HCT116 (cell line): ENCODE measurements at regions not wholly inside any gene's neighbourhood (a gene's known extent, or its start where the extent isn't known, plus 50 kb on each side); places are given as distances from the start of the nearest gene placed in this dataset.

Source experiments
- ATAC-seq: fragments of 200-7000 bp; cut with Tn5 transposase; 2 replicates; pipeline ENCODE4 v1.9.1; 2020; ENCODE audit warnings: mild to moderate bottlenecking, moderate library complexity
- BruUV-seq: library from RNA; stranded (reverse); fragments of 400-500 nt; replicated peaks from 2 replicates; lab custom pipeline; 2021; lab: Mats Ljungman, UMichigan
- CTCF ChIA-PET: fragments of 300-600 bp; sonication (Branson Sonifier 250); formaldehyde crosslinking; loops from one replicate; lab custom pipeline; 2021; ENCODE audit warnings: antibody characterized with exemption; lab: Charles Lee
- POLR2A ChIA-PET: fragments of 300-600, 350-600 bp; sonication (Branson Sonifier 250); formaldehyde crosslinking; loops from one replicate; lab custom pipeline; 2021; ENCODE audit warnings: antibody characterized with exemption; lab: Charles Lee
- RAD21 ChIA-PET, 2 experiments: fragments of 300-600 bp; sonication (Branson Sonifier 250); formaldehyde crosslinking; loops; one replicate each; lab custom pipeline; 2023; ENCODE audit warnings: low total read pairs in 2 of 2; ENCODE audit not compliant: uncharacterized antibody in 2 of 2, unreplicated experiment in 2 of 2, low non-redundant PET in 1 of 2; lab: Charles Lee
- DNase-seq: peaks from one replicate; pipeline ENCODE4 v3.0.0-alpha.2; 2010; ENCODE audit warnings: low read depth, low spot score
- H2AFZ ChIP-seq: fragments of 200-600 bp; shearing (Covaris generic), sonication (generic); 2 replicates; pipeline ENCODE4 v1.6.1; 2017; ENCODE audit warnings: low read depth, mixed run types, mixed read lengths, antibody characterized with exemption, low read length; ENCODE audit not compliant: poor library complexity, severe bottlenecking
- H3K27ac ChIP-seq: 2 replicates; pipeline ENCODE4 v1.5.1; 2012; ENCODE audit warnings: low read depth, low read length
- H3K27me3 ChIP-seq: fragments of 200-600 bp; sonication (generic); 2 replicates; pipeline ENCODE4 v1.6.1; 2016; ENCODE audit warnings: mixed run types, low read length, mixed read lengths; ENCODE audit not compliant: insufficient read depth
- H3K36me3 ChIP-seq, 2 experiments: fragments of 200-500 bp in 1 of 2; fragments of 200-600 bp in 1 of 2; sonication (Bioruptor generic) in 1 of 2; sonication (generic) in 1 of 2; 2 replicates each; pipeline versions ENCODE4 v1.5.1 to v1.6.1; 2014 to 2016; ENCODE audit warnings: low read length in 2 of 2, inconsistent platforms in 1 of 2, mixed read lengths in 1 of 2, mixed run types in 1 of 2; ENCODE audit not compliant: insufficient read depth in 2 of 2, control insufficient read depth in 1 of 2
- H3K4me1 ChIP-seq, 2 experiments: fragments of 200-600 bp in 1 of 2; sonication (generic) in 1 of 2; 2 replicates each; pipeline versions ENCODE4 v1.5.1 to v1.6.1; 2012 to 2017; ENCODE audit warnings: low read length in 2 of 2, inconsistent platforms in 1 of 2, mild to moderate bottlenecking in 1 of 2, mixed read lengths in 1 of 2, mixed run types in 1 of 2, moderate library complexity in 1 of 2; ENCODE audit not compliant: insufficient read depth in 2 of 2, control insufficient read depth in 1 of 2
- H3K4me2 ChIP-seq: fragments of 200-600 bp; sonication (generic); 2 replicates; pipeline ENCODE4 v1.6.1; 2017; ENCODE audit warnings: mixed run types, low read length, mixed read lengths
- H3K4me3 ChIP-seq, 2 experiments: fragments of 200-600 bp in 1 of 2; sonication (generic) in 1 of 2; replicated peaks in 1 of 2; 2 replicates each; pipeline ENCODE4 v1.5.1; 2011 to 2016; ENCODE audit warnings: low read length in 2 of 2, control low read depth in 1 of 2, low read depth in 1 of 2, mild to moderate bottlenecking in 1 of 2, mixed read lengths in 1 of 2, mixed run types in 1 of 2
- H3K79me2 ChIP-seq: fragments of 200-600 bp; sonication (generic); 2 replicates; pipeline ENCODE4 v1.6.1; 2017; ENCODE audit warnings: mild to moderate bottlenecking, mixed run types, low read length, moderate library complexity, mixed read lengths; ENCODE audit not compliant: insufficient read depth
- H3K9ac ChIP-seq: fragments of 200-600 bp; sonication (generic); 2 replicates; pipeline ENCODE4 v1.6.1; 2016; ENCODE audit warnings: low read length, mixed read lengths
- H3K9me2 ChIP-seq: fragments of 200-600 bp; sonication (generic), shearing (Covaris generic); 2 replicates; pipeline ENCODE4 v1.6.1; 2017; ENCODE audit warnings: mixed run types, mild to moderate bottlenecking, moderate library complexity; ENCODE audit not compliant: insufficient read depth
- H3K9me3 ChIP-seq, 2 experiments: fragments of 200-500 bp in 1 of 2; fragments of 200-600 bp in 1 of 2; sonication (Bioruptor generic) in 1 of 2; sonication (generic) in 1 of 2; 2 replicates each; pipeline ENCODE4 v1.6.1; 2014 to 2017; ENCODE audit warnings: low read length in 2 of 2, mixed read lengths in 2 of 2, inconsistent platforms in 1 of 2, low read depth in 1 of 2, mild to moderate bottlenecking in 1 of 2, mixed run types in 1 of 2, moderate library complexity in 1 of 2; ENCODE audit not compliant: control insufficient read depth in 1 of 2, insufficient read depth in 1 of 2
- H4K20me1 ChIP-seq: fragments of 200-600 bp; sonication (generic), shearing (Covaris generic); 2 replicates; pipeline ENCODE4 v1.6.1; 2017; ENCODE audit warnings: mixed run types, mild to moderate bottlenecking, moderate library complexity; ENCODE audit not compliant: insufficient read depth
- EGR1 ChIP-seq: IDR thresholded peaks from 2 replicates; pipeline ENCODE4 v1.6.1; 2012; ENCODE audit warnings: low read depth
- EZH2 ChIP-seq: fragments of 200-600 bp; sonication (generic); IDR thresholded peaks from 2 replicates; pipeline ENCODE4 v1.6.1; 2017; ENCODE audit warnings: antibody characterized with exemption, mixed run types
- EZH2phosphoT487 ChIP-seq: fragments of 200-600 bp; IDR thresholded peaks from 2 replicates; pipeline ENCODE4 v1.6.1; 2018; ENCODE audit warnings: antibody characterized with exemption, borderline replicate concordance
- FOSL1 ChIP-seq: IDR thresholded peaks from 2 replicates; pipeline ENCODE4 v1.6.1; 2012; ENCODE audit warnings: low read depth
- JUND ChIP-seq: IDR thresholded peaks from 2 replicates; pipeline ENCODE4 v1.6.1; 2012
- POLR2AphosphoS5 ChIP-seq: IDR thresholded peaks from 2 replicates; pipeline ENCODE4 v1.6.1; 2011; ENCODE audit warnings: mild to moderate bottlenecking, low read depth, low read length, moderate library complexity
- SIN3A ChIP-seq: IDR thresholded peaks from 2 replicates; pipeline ENCODE4 v1.6.1; 2012; ENCODE audit warnings: low read depth
- SP1 ChIP-seq: IDR thresholded peaks from 2 replicates; pipeline ENCODE4 v1.6.1; 2012; ENCODE audit warnings: low read depth
- SRF ChIP-seq: IDR thresholded peaks from 2 replicates; pipeline ENCODE4 v1.6.1; 2012; ENCODE audit warnings: low read depth
- ZNF274 ChIP-seq: fragments of 200-500 bp; sonication (Bioruptor generic); IDR thresholded peaks from 2 replicates; pipeline ENCODE4 v1.6.1; 2014; ENCODE audit warnings: mild to moderate bottlenecking, low read depth, low read length, inconsistent platforms
- intact Hi-C: fragments of 100-400 bp; cut with micrococcal nuclease; formaldehyde crosslinking; loops from 2 replicates; pipeline ENCODE4 v1.10.0; 2022
- TF ChIP-seq, protein P1 (sequence below): IDR thresholded peaks from 2 replicates; pipeline ENCODE4 v1.6.1; 2012

DNA sequence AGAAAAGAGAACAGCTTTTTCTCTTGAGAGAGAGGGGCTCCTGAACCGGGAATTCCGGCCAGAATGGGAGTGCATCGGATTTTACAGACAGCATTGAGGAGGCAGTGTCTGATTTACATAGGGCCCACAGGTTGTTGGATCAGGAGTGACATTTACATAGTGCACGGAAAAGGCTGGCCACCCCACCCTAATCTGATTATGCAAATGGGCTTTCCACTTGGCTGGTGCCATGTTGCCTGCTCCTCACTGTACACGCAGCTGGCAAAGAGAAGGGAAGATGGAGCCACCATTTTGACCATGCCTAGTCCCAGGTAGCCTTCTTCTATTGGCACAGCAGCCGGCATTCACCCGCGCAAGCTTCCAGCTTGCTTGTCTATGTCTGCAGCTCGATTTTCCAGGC, 77.5 kb upstream of the FAM171A1 start:
- H3K36me3 ChIP-seq: no peaks in the 10 kb centered on the region
- ChIA-PET POLR2A (no interaction called here), CTCF (no interaction called here), RAD21 (no interaction called here)
- peaks cover 66% of the 10 kb centered on the region for H3K27me3 ChIP-seq
- no peak overlapping the region for H3K4me2 ChIP-seq
- no peak overlapping the region for H3K9ac ChIP-seq
- no peaks in the 10 kb centered on the region for H3K9me2 ChIP-seq
- H3K9me3 ChIP-seq: no peaks in the 10 kb centered on the region
- H3K79me2 ChIP-seq: no peaks in the 10 kb centered on the region
- TF ChIP-seq SRF (no peak), SP1 (no peak), SIN3A (no peak)
- TF ChIP-seq, protein P1, sequence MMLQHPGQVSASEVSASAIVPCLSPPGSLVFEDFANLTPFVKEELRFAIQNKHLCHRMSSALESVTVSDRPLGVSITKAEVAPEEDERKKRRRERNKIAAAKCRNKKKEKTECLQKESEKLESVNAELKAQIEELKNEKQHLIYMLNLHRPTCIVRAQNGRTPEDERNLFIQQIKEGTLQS: no peak
- TF ChIP-seq, all 23 proteins: peak for 0
- Histone ChIP-seq H3K4me1 (no peaks in the 10 kb centered on the region), H4K20me1 (no peaks in the 10 kb centered on the region), H2AFZ (no peak overlapping the region), H3K27ac (no peak overlapping the region), H3K4me3 (no peak overlapping the region)
- ATAC-seq (no peak), DNase-seq (no peak)
- BruUV-seq: no TSS peak
- intact Hi-C loops: no loop called here

DNA sequence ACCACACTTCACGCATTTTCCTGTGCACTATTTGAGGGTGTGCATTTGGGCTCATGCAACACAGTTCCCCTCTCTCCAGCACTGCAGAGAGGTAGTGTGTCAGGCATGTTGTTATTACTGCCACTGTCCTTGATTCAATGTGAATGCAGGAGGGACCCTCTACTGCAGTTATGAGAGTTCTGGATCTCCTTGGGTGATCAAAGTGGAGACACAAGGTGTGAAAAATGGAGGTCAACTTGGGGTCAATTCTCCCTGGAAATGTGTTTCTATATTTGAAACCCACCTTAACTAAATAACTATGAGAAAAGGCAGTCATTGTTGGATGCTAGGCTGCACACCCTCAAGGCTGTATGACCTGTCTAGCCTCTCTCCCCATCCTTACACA, 73.9 kb upstream of the FAM171A1 start:
- H3K36me3 ChIP-seq: no peaks in the 10 kb centered on the region
- peaks cover 34% of the 10 kb centered on the region for H3K27me3 ChIP-seq
- H3K9me3 ChIP-seq: no peaks in the 10 kb centered on the region
- H3K9me2 ChIP-seq: no peaks in the 10 kb centered on the region
- H4K20me1 ChIP-seq: no peaks in the 10 kb centered on the region
- RAD21 ChIA-PET: no interaction called here
- no peak overlapping the region for H2AFZ ChIP-seq
- H3K4me3 ChIP-seq: no peak overlapping the region
- intact Hi-C loops: no loop called here
- DNase-seq (no peak), ATAC-seq (no peak)
- POLR2A ChIA-PET: no interaction called here
- H3K4me2 ChIP-seq: no peak overlapping the region
- no peak for TF ChIP-seq FOSL1
- TF ChIP-seq EZH2: no peak
- no peak for TF ChIP-seq ZNF274
- TF ChIP-seq, protein P1: no peak
- TF ChIP-seq EGR1: no peak
- no peak for TF ChIP-seq POLR2AphosphoS5
- TF ChIP-seq JUND: no peak
- no peak for TF ChIP-seq EZH2phosphoT487
- no peak overlapping the region for H3K27ac ChIP-seq
- CTCF ChIA-PET: no interaction called here
- H3K79me2 ChIP-seq: no peaks in the 10 kb centered on the region
- no peak overlapping the region for H3K9ac ChIP-seq
- no peaks in the 10 kb centered on the region for H3K4me1 ChIP-seq
- BruUV-seq: no TSS peak
